Endodermal cell (in vitro differentiated cells): ENCODE measurements at regions not wholly inside any gene's neighbourhood (a gene's known extent, or its start where the extent isn't known, plus 50 kb on each side); places are given as distances from the start of the nearest gene placed in this dataset.

Experiments used
- DNase-seq: peaks from one replicate; pipeline ENCODE4 v3.0.0-alpha.2; 2017
- H3K27ac ChIP-seq: 2 replicates; pipeline ENCODE4 v1.5.1; 2013; ENCODE audit warnings: mild to moderate bottlenecking, low read depth, low read length, moderate library complexity
- H3K27me3 ChIP-seq: 2 replicates; pipeline ENCODE4 v1.6.1; 2013; ENCODE audit warnings: mild to moderate bottlenecking, low read length, moderate library complexity; ENCODE audit not compliant: insufficient read depth, control insufficient read depth, poor library complexity, severe bottlenecking
- H3K36me3 ChIP-seq: 2 replicates; pipeline ENCODE4 v1.7.0; 2013; ENCODE audit warnings: mild to moderate bottlenecking, low read length, moderate library complexity; ENCODE audit not compliant: control insufficient read depth, insufficient read depth
- H3K4me1 ChIP-seq: one replicate; pipeline ENCODE4 v1.7.0; 2013; ENCODE audit warnings: low read length; ENCODE audit not compliant: control insufficient read depth, insufficient read depth
- H3K4me3 ChIP-seq: 2 replicates; pipeline ENCODE4 v1.5.1; 2013; ENCODE audit warnings: mild to moderate bottlenecking, low read length, moderate library complexity
- H3K9ac ChIP-seq: 2 replicates; pipeline ENCODE4 v1.6.1; 2013; ENCODE audit warnings: mild to moderate bottlenecking, low read length, moderate library complexity; ENCODE audit not compliant: poor library complexity, severe bottlenecking; ENCODE audit errors: extremely low read depth
- H3K9me3 ChIP-seq: 2 replicates; pipeline ENCODE4 v1.6.1; 2013; ENCODE audit warnings: mild to moderate bottlenecking, low read length, moderate library complexity; ENCODE audit not compliant: control insufficient read depth
- H3K27ac Mint-ChIP-seq: 2 replicates; pipeline ENCODE4 v1.8.0; 2020; ENCODE audit warnings: mixed read lengths
- H3K27me3 Mint-ChIP-seq: 2 replicates; pipeline ENCODE4 v1.8.0; 2021; ENCODE audit warnings: mild to moderate bottlenecking, mixed read lengths; ENCODE audit not compliant: insufficient read depth
- H3K36me3 Mint-ChIP-seq: 2 replicates; pipeline ENCODE4 v1.8.0; 2020; ENCODE audit warnings: low read depth, mixed read lengths
- H3K4me1 Mint-ChIP-seq: 2 replicates; pipeline ENCODE4 v1.8.0; 2020; ENCODE audit warnings: mixed read lengths
- H3K4me3 Mint-ChIP-seq: 2 replicates; pipeline ENCODE4 v1.8.0; 2020; ENCODE audit warnings: mild to moderate bottlenecking, moderate library complexity, mixed read lengths
- H3K9me3 Mint-ChIP-seq: 2 replicates; pipeline ENCODE4 v1.8.0; 2020; ENCODE audit warnings: mild to moderate bottlenecking, mixed read lengths
- WGBS, 2 experiments: methylation state at CpG; one replicate each; pipeline versions ENCODE4 v1.1.5 to v1.1.7; 2013; ENCODE audit warnings: missing lambda C conversion rate in 2 of 2, mixed read lengths in 1 of 2; ENCODE audit not compliant: insufficient coverage in 1 of 2, insufficient read length in 1 of 2; 5-methylcytosine and 5-hydroxymethylcytosine counted together
- TF ChIP-seq, protein P1 (sequence below): fragments of 200-600 bp; sonication (generic); conservative IDR thresholded peaks from 2 replicates; pipeline ENCODE4 v1.5.0; 2021; ENCODE audit warnings: antibody characterized with exemption, mild to moderate bottlenecking

DNA sequence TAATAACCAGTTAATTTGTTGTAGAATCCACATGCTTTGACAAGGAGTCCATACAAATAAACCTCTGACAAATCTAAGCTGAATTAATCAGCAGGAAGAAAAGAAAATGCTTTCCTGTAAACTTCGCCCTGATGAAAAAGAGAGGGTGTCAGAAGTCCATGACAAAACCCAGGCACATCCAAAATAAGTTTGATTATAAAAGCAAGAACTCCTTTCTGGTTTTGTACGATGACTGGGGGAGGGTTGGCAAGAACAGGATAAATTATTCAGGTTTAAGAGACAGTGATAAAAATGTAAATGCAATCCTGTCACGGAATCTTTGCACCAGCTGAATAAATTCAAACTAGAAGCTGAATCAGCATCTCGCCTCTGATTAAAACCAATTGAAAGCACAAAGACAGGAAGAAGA, 469.2 kb upstream of the TNP1 start:
- no peaks in the 10 kb centered on the region for H3K27me3 Mint-ChIP-seq
- TF ChIP-seq, protein P1, sequence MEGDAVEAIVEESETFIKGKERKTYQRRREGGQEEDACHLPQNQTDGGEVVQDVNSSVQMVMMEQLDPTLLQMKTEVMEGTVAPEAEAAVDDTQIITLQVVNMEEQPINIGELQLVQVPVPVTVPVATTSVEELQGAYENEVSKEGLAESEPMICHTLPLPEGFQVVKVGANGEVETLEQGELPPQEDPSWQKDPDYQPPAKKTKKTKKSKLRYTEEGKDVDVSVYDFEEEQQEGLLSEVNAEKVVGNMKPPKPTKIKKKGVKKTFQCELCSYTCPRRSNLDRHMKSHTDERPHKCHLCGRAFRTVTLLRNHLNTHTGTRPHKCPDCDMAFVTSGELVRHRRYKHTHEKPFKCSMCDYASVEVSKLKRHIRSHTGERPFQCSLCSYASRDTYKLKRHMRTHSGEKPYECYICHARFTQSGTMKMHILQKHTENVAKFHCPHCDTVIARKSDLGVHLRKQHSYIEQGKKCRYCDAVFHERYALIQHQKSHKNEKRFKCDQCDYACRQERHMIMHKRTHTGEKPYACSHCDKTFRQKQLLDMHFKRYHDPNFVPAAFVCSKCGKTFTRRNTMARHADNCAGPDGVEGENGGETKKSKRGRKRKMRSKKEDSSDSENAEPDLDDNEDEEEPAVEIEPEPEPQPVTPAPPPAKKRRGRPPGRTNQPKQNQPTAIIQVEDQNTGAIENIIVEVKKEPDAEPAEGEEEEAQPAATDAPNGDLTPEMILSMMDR: no peak
- H3K9me3 ChIP-seq: peaks cover 17% of the 10 kb centered on the region
- H3K9me3 Mint-ChIP-seq: peaks cover 3% of the 10 kb centered on the region
- H3K4me3 Mint-ChIP-seq: no peak overlapping the region
- H3K27ac ChIP-seq: no peak overlapping the region
- H3K4me1 ChIP-seq: no peaks in the 10 kb centered on the region
- H3K4me1 Mint-ChIP-seq: peaks cover 32% of the 10 kb centered on the region
- H3K36me3 ChIP-seq: no peaks in the 10 kb centered on the region
- 62 to 86% methylated on average over 3 to 4 of the region's 4 CpGs for WGBS, 2 experiments
- H3K27me3 ChIP-seq: no peaks in the 10 kb centered on the region
- no peak overlapping the region for H3K9ac ChIP-seq
- H3K36me3 Mint-ChIP-seq: no peaks in the 10 kb centered on the region
- H3K4me3 ChIP-seq: no peak overlapping the region
- no peak for DNase-seq
- H3K27ac Mint-ChIP-seq: no peak overlapping the region

- Histone ChIP-seq H3K27ac (no peak overlapping the region), H3K4me3 (no peak overlapping the region), H3K36me3 (no peaks in the 10 kb centered on the region), H3K9me3 (peaks cover 21% of the 10 kb centered on the region), H3K9ac (no peak overlapping the region), H3K4me1 (no peaks in the 10 kb centered on the region), H3K27me3 (no peaks in the 10 kb centered on the region)
- no peak for DNase-seq
- Mint-ChIP-seq H3K9me3 (peaks cover 7% of the 10 kb centered on the region), H3K36me3 (no peaks in the 10 kb centered on the region), H3K4me1 (peaks cover 32% of the 10 kb centered on the region), H3K27me3 (no peaks in the 10 kb centered on the region), H3K27ac (no peak overlapping the region), H3K4me3 (no peak overlapping the region)
- 100% methylated on average over 2 of the region's 2 CpGs; no CpG with 5 or more reads in 1 of the 2 experiments for WGBS, 2 experiments
- TF ChIP-seq, protein P1: no peak
These were observed 468.7 kb upstream of the TNP1 start for GRCh38 chr2:217328622-217328978.

DNA sequence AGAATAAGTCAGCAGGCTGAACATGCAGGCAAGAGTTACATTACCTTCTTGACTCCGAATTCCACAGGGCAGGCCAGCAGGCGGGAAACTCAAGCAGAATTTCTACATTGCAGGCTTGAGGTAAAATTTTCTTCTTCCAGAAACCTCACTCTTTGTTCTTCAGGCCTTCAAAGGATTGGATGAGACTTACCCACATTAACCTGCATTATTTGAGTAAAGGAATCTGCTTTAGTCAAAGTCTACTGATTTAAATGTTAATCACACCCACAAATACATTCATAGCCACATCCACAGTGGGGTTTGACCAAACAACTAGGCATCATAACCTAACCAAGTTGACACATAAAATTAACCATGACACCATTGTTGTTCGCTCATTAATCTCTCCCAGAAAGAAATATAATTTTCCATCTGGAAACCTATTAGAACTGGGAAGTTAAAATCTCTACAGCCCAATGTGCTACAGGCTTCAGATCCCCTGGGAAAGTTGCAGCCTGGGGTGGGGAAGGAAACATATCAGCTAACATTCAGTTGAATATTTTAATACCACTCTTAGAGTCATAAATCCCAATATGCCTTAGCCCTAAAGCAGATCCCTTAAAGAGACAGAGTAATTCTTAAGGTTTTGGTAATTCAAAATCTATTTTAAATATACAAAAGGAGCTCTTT, 468.2 kb upstream of the TNP1 start:
- Histone ChIP-seq H3K27ac (no peak overlapping the region), H3K27me3 (no peaks in the 10 kb centered on the region), H3K36me3 (no peaks in the 10 kb centered on the region), H3K4me1 (no peaks in the 10 kb centered on the region), H3K4me3 (no peak overlapping the region), H3K9me3 (peaks cover 22% of the 10 kb centered on the region), H3K9ac (no peak overlapping the region)
- Mint-ChIP-seq H3K27ac (no peak overlapping the region), H3K27me3 (no peaks in the 10 kb centered on the region), H3K4me1 (peaks cover 31% of the 10 kb centered on the region), H3K4me3 (no peak overlapping the region), H3K9me3 (peaks cover 7% of the 10 kb centered on the region), H3K36me3 (no peaks in the 10 kb centered on the region)
- no peak for DNase-seq
- TF ChIP-seq, protein P1: no peak
- 98 to 100% methylated on average over 3 of the region's 3 CpGs for WGBS, 2 experiments
